Suprapubic skin (tissue), 4 donors: ENCODE measurements at regions not wholly inside any gene's neighbourhood (a gene's known extent, or its start where the extent isn't known, plus 50 kb on each side); places are given as distances from the start of the nearest gene placed in this dataset.

Experiments used
- DNase-seq, 2 donors: peaks; one replicate each; pipeline ENCODE4 v3.0.0-alpha.2; 2019; ENCODE audit warnings: low spot score in 2 of 2
- H3K27ac ChIP-seq: fragments of 200-600 bp; sonication (generic); one replicate; pipeline ENCODE4 v1.5.1; 2019
- H3K27me3 ChIP-seq: fragments of 200-600 bp; sonication (generic); one replicate; pipeline ENCODE4 v1.5.1; 2019
- H3K36me3 ChIP-seq: fragments of 200-600 bp; sonication (generic); one replicate; pipeline ENCODE4 v1.5.1; 2019
- H3K4me1 ChIP-seq: fragments of 200-600 bp; sonication (generic); one replicate; pipeline ENCODE4 v1.5.1; 2019
- H3K4me3 ChIP-seq: fragments of 200-600 bp; sonication (generic); one replicate; pipeline ENCODE4 v1.5.1; 2019; ENCODE audit warnings: mild to moderate bottlenecking
- H3K9me3 ChIP-seq: fragments of 200-600 bp; sonication (generic); one replicate; pipeline ENCODE4 v1.5.1; 2019
- CTCF ChIP-seq, 2 donors: fragments of 200-600 bp in 1 of 2; fragments of 450-650 bp in 1 of 2; sonication (generic) in 1 of 2; IDR thresholded peaks; one replicate each; pipeline ENCODE4 v1.5.1; 2016 to 2019; ENCODE audit warnings: antibody characterized with exemption in 2 of 2, mild to moderate bottlenecking in 1 of 2, moderate library complexity in 1 of 2
- EP300 ChIP-seq: sonication (generic); formaldehyde crosslinking; IDR thresholded peaks from one replicate; pipeline ENCODE4 v1.6.1; 2017; ENCODE audit warnings: antibody characterized with exemption
- POLR2A ChIP-seq, 2 donors: fragments of 450-650 bp; IDR thresholded peaks; one replicate each; pipeline ENCODE4 v1.6.1; 2017; ENCODE audit warnings: antibody characterized with exemption in 2 of 2, mild to moderate bottlenecking in 2 of 2, moderate library complexity in 2 of 2
- POLR2AphosphoS5 ChIP-seq, 3 donors: sonication (generic); formaldehyde crosslinking; IDR thresholded peaks; one replicate each; pipeline ENCODE4 v1.6.1; 2017; ENCODE audit warnings: antibody characterized with exemption in 3 of 3
- WGBS: methylation state at CpG from one replicate; pipeline ENCODE4 v1.1.5; 2018; 5-methylcytosine and 5-hydroxymethylcytosine counted together

- H3K9me3 ChIP-seq: no peaks in the 10 kb centered on the region
- TF ChIP-seq CTCF (IDR thresholded peaks at IDR 0.05) (no peak), POLR2AphosphoS5 (IDR thresholded peaks at IDR 0.05) (no peak), POLR2A (IDR thresholded peaks at IDR 0.05) (no peak), EP300 (no peak)
- no peak overlapping the region for H3K27ac ChIP-seq
- no peaks in the 10 kb centered on the region for H3K36me3 ChIP-seq
- 95% methylated on average over 2 of the region's 2 CpGs for WGBS
- DNase-seq: no peak
- H3K27me3 ChIP-seq: no peaks in the 10 kb centered on the region
- no peaks in the 10 kb centered on the region for H3K4me1 ChIP-seq
- no peak overlapping the region for H3K4me3 ChIP-seq
Observed at GRCh38 chr5:3943859-3944258, 348.2 kb downstream of the IRX1 start.

- Histone ChIP-seq H3K4me1 (no peaks in the 10 kb centered on the region), H3K27me3 (no peaks in the 10 kb centered on the region), H3K27ac (no peak overlapping the region), H3K36me3 (no peaks in the 10 kb centered on the region), H3K9me3 (no peaks in the 10 kb centered on the region), H3K4me3 (no peak overlapping the region)
- WGBS: 94% methylated on average over 13 of the region's 13 CpGs
- TF ChIP-seq POLR2A (IDR thresholded peaks at IDR 0.05) (no peak), EP300 (no peak), CTCF (IDR thresholded peaks at IDR 0.05) (no peak), POLR2AphosphoS5 (IDR thresholded peaks at IDR 0.05) (no peak)
- no peak for DNase-seq
Observed at GRCh38 chr5:3944930-3945329, 349.3 kb downstream of the IRX1 start.

GRCh38 chr5:3948838-3949237 lies 353.2 kb downstream of the IRX1 start:
- Histone ChIP-seq H3K27ac (no peak overlapping the region), H3K36me3 (no peaks in the 10 kb centered on the region), H3K4me3 (no peak overlapping the region), H3K9me3 (no peaks in the 10 kb centered on the region), H3K4me1 (no peaks in the 10 kb centered on the region), H3K27me3 (no peaks in the 10 kb centered on the region)
- TF ChIP-seq CTCF (IDR thresholded peaks at IDR 0.05) (no peak), POLR2AphosphoS5 (IDR thresholded peaks at IDR 0.05) (no peak), POLR2A (IDR thresholded peaks at IDR 0.05) (no peak), EP300 (no peak)
- 86% methylated on average over 4 of the region's 4 CpGs for WGBS
- no peak for DNase-seq

- Histone ChIP-seq H3K9me3 (no peaks in the 10 kb centered on the region), H3K4me1 (no peaks in the 10 kb centered on the region), H3K27ac (no peak overlapping the region), H3K27me3 (no peaks in the 10 kb centered on the region), H3K36me3 (no peaks in the 10 kb centered on the region), H3K4me3 (no peak overlapping the region)
- DNase-seq: no peak
- WGBS: 45% methylated on average over 3 of the region's 3 CpGs
- TF ChIP-seq CTCF (IDR thresholded peaks at IDR 0.05): no peak
- no peak for TF ChIP-seq POLR2AphosphoS5 (IDR thresholded peaks at IDR 0.05)
- TF ChIP-seq POLR2A (IDR thresholded peaks at IDR 0.05): no peak
- no peak for TF ChIP-seq EP300
Observed at GRCh38 chr5:3954199-3954598, 358.6 kb downstream of the IRX1 start.

- Histone ChIP-seq H3K9me3 (no peaks in the 10 kb centered on the region), H3K27me3 (no peaks in the 10 kb centered on the region), H3K4me1 (no peaks in the 10 kb centered on the region), H3K36me3 (no peaks in the 10 kb centered on the region), H3K27ac (no peak overlapping the region), H3K4me3 (no peak overlapping the region)
- DNase-seq: no peak
- TF ChIP-seq POLR2A (IDR thresholded peaks at IDR 0.05): no peak
- TF ChIP-seq CTCF (IDR thresholded peaks at IDR 0.05): no peak
- TF ChIP-seq EP300: no peak
- TF ChIP-seq POLR2AphosphoS5 (IDR thresholded peaks at IDR 0.05): no peak
- 86% methylated on average over 6 of the region's 6 CpGs for WGBS
Observed at GRCh38 chr5:3954633-3955032, 359.0 kb downstream of the IRX1 start.
